IMR-90 (cell line): ENCODE measurements at regions not wholly inside any gene's neighbourhood (a gene's known extent, or its start where the extent isn't known, plus 50 kb on each side); places are given as distances from the start of the nearest gene placed in this dataset.

Experiments used
- ATAC-seq: fragments of 200-7000 bp; cut with Tn5 transposase; 2 replicates; pipeline ENCODE4 v1.9.1; 2020; ENCODE audit warnings: low read depth, mild to moderate bottlenecking, moderate library complexity
- BruUV-seq: library from RNA; stranded (reverse); fragments of 400-500 nt; replicated peaks from 2 replicates; lab custom pipeline; 2021; lab: Mats Ljungman, UMichigan
- CTCF ChIA-PET: fragments of 300-600 bp; formaldehyde crosslinking; extraction: SDS; loops from one replicate; lab custom pipeline; 2021; ENCODE audit warnings: antibody characterized with exemption; lab: Yijun Ruan, JAX
- POLR2A ChIA-PET: fragments of 300-600 bp; sonication (Branson Sonifier 250); formaldehyde crosslinking; loops from one replicate; lab custom pipeline; 2022; ENCODE audit warnings: antibody characterized with exemption; ENCODE audit not compliant: unreplicated experiment; lab: Charles Lee
- DNase-seq: peaks from one replicate; pipeline ENCODE4 v3.0.0; 2013
- H2AFZ ChIP-seq: replicated peaks from 2 replicates; pipeline ENCODE3; 2013; ENCODE audit warnings: low read length, mild to moderate bottlenecking; ENCODE audit not compliant: poor library complexity
- H2AK5ac ChIP-seq: 2 replicates; pipeline ENCODE4 v1.6.1; 2013; ENCODE audit warnings: low read depth, low read length, inconsistent platforms
- H2AK9ac ChIP-seq: replicated peaks from 2 replicates; pipeline ENCODE3; 2013; ENCODE audit warnings: mild to moderate bottlenecking, low read depth, low read length, moderate library complexity; ENCODE audit not compliant: poor library complexity
- H2BK120ac ChIP-seq: 2 replicates; pipeline ENCODE4 v1.6.1; 2013; ENCODE audit warnings: low read depth, low read length, inconsistent platforms
- H2BK15ac ChIP-seq: 3 replicates; pipeline ENCODE4 v1.6.1; 2013; ENCODE audit warnings: low read depth, low read length, inconsistent platforms
- H2BK20ac ChIP-seq: 2 replicates; pipeline ENCODE4 v1.6.1; 2013; ENCODE audit warnings: low read depth, mild to moderate bottlenecking, inconsistent platforms, low read length, moderate library complexity
- H2BK5ac ChIP-seq: 2 replicates; pipeline ENCODE4 v1.6.1; 2013; ENCODE audit warnings: mild to moderate bottlenecking, low read depth, low read length, inconsistent platforms; ENCODE audit not compliant: poor library complexity, severe bottlenecking
- H3K14ac ChIP-seq: replicated peaks from 2 replicates; pipeline ENCODE4 v1.6.1; 2013; ENCODE audit warnings: low read depth, low read length, inconsistent platforms
- H3K18ac ChIP-seq: 2 replicates; pipeline ENCODE4 v1.6.1; 2013; ENCODE audit warnings: low read depth, low read length, control low read depth
- H3K23ac ChIP-seq: 2 replicates; pipeline ENCODE4 v1.6.1; 2013; ENCODE audit warnings: low read depth, low read length, inconsistent platforms
- H3K27ac ChIP-seq: 2 replicates; pipeline ENCODE4 v1.5.1; 2013; ENCODE audit warnings: mild to moderate bottlenecking, control low read depth, low read length; ENCODE audit not compliant: insufficient read depth
- H3K27me3 ChIP-seq: 2 replicates; pipeline ENCODE4 v1.6.1; 2013; ENCODE audit warnings: low read length; ENCODE audit not compliant: control insufficient read depth, insufficient read depth
- H3K36me3 ChIP-seq: 2 replicates; pipeline ENCODE4 v1.6.1; 2013; ENCODE audit warnings: low read length, mixed read lengths; ENCODE audit not compliant: control insufficient read depth, insufficient read depth
- H3K4ac ChIP-seq: 2 replicates; pipeline ENCODE4 v1.6.1; 2013; ENCODE audit warnings: low read depth, low read length, inconsistent platforms
- H3K4me1 ChIP-seq: 2 replicates; pipeline ENCODE4 v1.6.1; 2013; ENCODE audit warnings: low read length, mixed read lengths; ENCODE audit not compliant: control insufficient read depth, insufficient read depth
- H3K4me2 ChIP-seq: 2 replicates; pipeline ENCODE4 v1.6.1; 2013; ENCODE audit warnings: low read depth, mild to moderate bottlenecking, control low read depth, low read length, moderate library complexity
- H3K4me3 ChIP-seq: 2 replicates; pipeline ENCODE4 v1.5.1; 2013; ENCODE audit warnings: low read depth, mild to moderate bottlenecking, control low read depth, low read length, moderate library complexity; ENCODE audit not compliant: insufficient read depth
- H3K56ac ChIP-seq: 2 replicates; pipeline ENCODE4 v1.6.1; 2013; ENCODE audit warnings: low read length, inconsistent platforms; ENCODE audit not compliant: insufficient read depth; ENCODE audit errors: extremely low read depth
- H3K79me1 ChIP-seq, 2 experiments: 2 replicates each; pipeline ENCODE4 v1.6.1; 2013; ENCODE audit warnings: low read length in 2 of 2, inconsistent platforms in 1 of 2, low read depth in 1 of 2
- H3K9ac ChIP-seq: 2 replicates; pipeline ENCODE4 v1.6.1; 2013; ENCODE audit warnings: low read depth, low read length, control low read depth
- H3K9me1 ChIP-seq: 2 replicates; pipeline ENCODE4 v1.6.1; 2013; ENCODE audit warnings: low read length, inconsistent platforms; ENCODE audit not compliant: insufficient read depth
- H3K9me3 ChIP-seq: 2 replicates; pipeline ENCODE4 v1.6.1; 2013; ENCODE audit warnings: low read length; ENCODE audit not compliant: control insufficient read depth, insufficient read depth
- H4K20me1 ChIP-seq: 2 replicates; pipeline ENCODE4 v1.6.1; 2013; ENCODE audit warnings: low read length, inconsistent platforms; ENCODE audit not compliant: insufficient read depth
- H4K5ac ChIP-seq: 2 replicates; pipeline ENCODE4 v1.6.1; 2013; ENCODE audit warnings: mild to moderate bottlenecking, low read depth, low read length, control low read depth
- H4K8ac ChIP-seq, 2 experiments: 2 replicates each; pipeline ENCODE4 v1.6.1; 2013; ENCODE audit warnings: low read depth in 2 of 2, low read length in 2 of 2, control low read depth in 1 of 2, inconsistent platforms in 1 of 2
- H4K91ac ChIP-seq: 2 replicates; pipeline ENCODE4 v1.6.1; 2013; ENCODE audit warnings: low read depth, low read length, inconsistent platforms; ENCODE audit not compliant: insufficient read depth
- CTCF ChIP-seq: conservative IDR thresholded peaks from 2 replicates; pipeline ENCODE4 v1.5.1; 2012; ENCODE audit warnings: mild to moderate bottlenecking, low read depth, low read length, improper control_type of control experiment
- MAZ ChIP-seq: IDR thresholded peaks from 2 replicates; pipeline ENCODE4 v1.6.1; 2012; ENCODE audit warnings: low read depth, mild to moderate bottlenecking, low read length, improper control_type of control experiment, moderate library complexity, borderline replicate concordance
- SMC3 ChIP-seq: fragments of 150-350 bp; IDR thresholded peaks from 2 replicates; pipeline ENCODE4 v1.6.1; 2016; ENCODE audit warnings: low read depth, mild to moderate bottlenecking, antibody characterized with exemption, low read length, moderate library complexity
- WGBS, 2 experiments: methylation state at CpG; one replicate each; pipeline versions ENCODE4 v1.1.5 to v1.1.7; 2013; ENCODE audit warnings: missing lambda C conversion rate in 2 of 2; ENCODE audit not compliant: insufficient read length in 1 of 2; ENCODE audit errors: extremely low coverage in 2 of 2; 5-methylcytosine and 5-hydroxymethylcytosine counted together
- dilution Hi-C: fragments of 300-500 bp; cut with HindIII; formaldehyde crosslinking; loops from one replicate; pipeline ENCODE4 v1.14.3; 2018; ENCODE audit warnings: low sequenced_read_pairs; ENCODE audit not compliant: unreplicated experiment
- in situ Hi-C: fragments of 300-500 bp; cut with MboI; formaldehyde crosslinking; loops from 3 replicates; pipeline ENCODE4 v1.14.3; 2019; ENCODE audit warnings: low sequenced_read_pairs, inconsistent platforms, mixed read lengths
- intact Hi-C: fragments of 100-400 bp; cut with micrococcal nuclease; formaldehyde crosslinking; loops from 2 replicates; pipeline ENCODE4 v1.10.0; 2022

- in situ Hi-C loops: no loop called here
- Histone ChIP-seq H3K79me1 (no peaks in the 10 kb centered on the region), H3K9me3 (peaks cover 8% of the 10 kb centered on the region), H3K14ac (no peak overlapping the region), H3K9ac (no peak overlapping the region), H2BK5ac (no peak overlapping the region), H2AK9ac (no peak overlapping the region), H3K36me3 (no peaks in the 10 kb centered on the region), H3K4me3 (no peak overlapping the region), H3K56ac (no peak overlapping the region), H4K8ac (no peak overlapping the region), H2BK15ac (no peak overlapping the region), H4K5ac (no peak overlapping the region), H3K4me1 (no peaks in the 10 kb centered on the region), H3K27me3 (no peaks in the 10 kb centered on the region), H3K18ac (no peak overlapping the region), H2AFZ (no peak overlapping the region), H3K9me1 (no peaks in the 10 kb centered on the region), H3K4ac (no peak overlapping the region), H3K23ac (no peak overlapping the region), H4K20me1 (no peaks in the 10 kb centered on the region), H2BK120ac (no peak overlapping the region), H3K4me2 (no peak overlapping the region), H2BK20ac (no peak overlapping the region), H2AK5ac (no peak overlapping the region), H4K91ac (no peak overlapping the region), H3K27ac (no peak overlapping the region)
- DNase-seq (no peak), ATAC-seq (no peak)
- TF ChIP-seq MAZ (no peak), SMC3 (no peak), CTCF (no peak)
- intact Hi-C loops: no loop called here
- no TSS peak for BruUV-seq
- dilution Hi-C loops: no loop called here
- 80% methylated on average over 1 of the region's 2 CpGs; no CpG with 5 or more reads in 1 of the 2 experiments for WGBS, 2 experiments
- POLR2A ChIA-PET: no interaction called here
- CTCF ChIA-PET: no interaction called here
These were observed 397.5 kb downstream of the DTWD2 start for GRCh38 chr5:118590806-118591205.
